ENCODE measurements at regions not wholly inside any gene's neighbourhood (a gene's known extent, or its start where the extent isn't known, plus 50 kb on each side); places are given as distances from the start of the nearest gene placed in this dataset.

DNA sequence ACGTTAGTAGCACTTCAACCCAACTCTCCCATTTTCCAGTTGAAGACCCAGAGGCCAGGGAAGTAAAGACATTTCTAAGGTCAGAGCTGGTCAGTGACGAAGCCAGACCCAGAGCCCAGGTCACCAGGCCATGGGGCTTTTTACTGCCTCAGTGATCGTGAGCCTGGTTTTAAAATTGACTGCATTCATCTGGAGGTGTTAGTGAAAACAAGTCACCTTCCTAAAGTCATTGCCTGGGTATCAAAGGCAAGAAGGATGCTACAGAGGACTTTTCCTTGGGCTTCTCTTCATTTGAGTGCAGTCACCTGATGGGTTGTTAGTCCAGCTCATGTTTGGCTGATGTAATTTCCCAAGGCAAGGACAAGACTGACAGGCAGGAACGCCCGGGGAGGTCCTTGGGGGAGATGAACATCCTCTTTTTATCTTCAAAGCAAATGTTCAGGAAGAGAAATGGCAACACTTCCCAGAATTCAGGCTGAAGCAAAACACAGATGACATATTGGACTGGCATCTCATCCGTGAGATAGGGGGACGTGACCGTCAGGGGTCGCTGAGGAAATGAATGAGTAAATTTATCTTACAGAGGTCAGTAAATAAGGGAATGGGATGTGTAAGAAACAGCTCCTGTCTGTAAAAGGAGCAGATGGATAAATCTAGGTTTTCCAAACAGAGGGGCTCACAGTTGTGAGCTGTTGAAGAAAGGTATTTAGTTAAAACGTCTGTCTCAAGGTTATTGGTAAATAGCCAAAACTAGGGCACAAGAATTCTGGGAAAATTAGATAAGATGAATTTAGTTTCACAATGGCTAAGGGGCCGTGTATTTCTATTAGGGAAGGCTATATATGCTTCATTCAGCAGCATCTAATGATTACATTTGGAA, 201.2 kb downstream of the OPA1 start:
- TF ChIP-seq CTCF (IDR thresholded peaks at IDR 0.05; ENCODE audit: low read depth, low read length, poor library complexity, severe bottlenecking), result no peak
- no peak for TF ChIP-seq EZH2phosphoT487 (IDR thresholded peaks at IDR 0.05; ENCODE audit: borderline replicate concordance, low read length)
